NCI-H82 treated with DMSO at 0.1 percent for 48 hours (cell line): ENCODE measurements at regions not wholly inside any gene's neighbourhood (a gene's known extent, or its start where the extent isn't known, plus 50 kb on each side); places are given as distances from the start of the nearest gene placed in this dataset.
A peak's percentile ranks its signal among the peaks of the same experiment; 100 is the strongest.
"Not testable (repeated sequence)": the region's sequence is repeated elsewhere in the genome, so short reads cannot be mapped to it uniquely, and the experiment has no call there.

Experiments used
- DNase-seq: peaks from one replicate; lab custom pipeline; 2025; ENCODE audit not compliant: unreplicated experiment; lab: John Stamatoyannopoulos, UW

GRCh38 chr1:73771396-73771795, 426.6 kb downstream of the LRRIQ3 start:
- DNase-seq, result no peak

- no peak for DNase-seq
Measured at GRCh38 chr1:73770109-73770905, 427.7 kb downstream of the LRRIQ3 start.

- no peak for DNase-seq
Measured at GRCh38 chr1:73766786-73767348, 431.1 kb downstream of the LRRIQ3 start.

- DNase-seq, result no peak
Measured at GRCh38 chr1:73765551-73766233, 432.3 kb downstream of the LRRIQ3 start.

- no peak for DNase-seq
Measured at GRCh38 chr1:73761559-73761958, 436.4 kb downstream of the LRRIQ3 start.

- DNase-seq, result no peak
Measured at GRCh38 chr1:73759011-73759410, 439.0 kb downstream of the LRRIQ3 start.

GRCh38 chr1:73756817-73757216, 441.2 kb downstream of the LRRIQ3 start:
- no peak for DNase-seq

GRCh38 chr1:73755649-73756048, 442.3 kb downstream of the LRRIQ3 start:
- no peak for DNase-seq

- DNase-seq, result no peak
Measured at GRCh38 chr1:73749996-73750395, 448.0 kb downstream of the LRRIQ3 start.

GRCh38 chr1:73744985-73745384, 453.0 kb downstream of the LRRIQ3 start:
- DNase-seq, result no peak

GRCh38 chr1:73736125-73736524, 461.9 kb downstream of the LRRIQ3 start:
- no peak for DNase-seq

GRCh38 chr1:73727036-73727435, 470.9 kb downstream of the LRRIQ3 start:
- no peak for DNase-seq

GRCh38 chr1:73722055-73722454, 475.9 kb downstream of the LRRIQ3 start:
- no peak for DNase-seq

- DNase-seq, result no peak
Measured at GRCh38 chr1:73717976-73718375, 480.0 kb downstream of the LRRIQ3 start.

- no peak for DNase-seq
Measured at GRCh38 chr1:73711089-73711488, 486.9 kb downstream of the LRRIQ3 start.

GRCh38 chr1:73701826-73702225, 496.1 kb downstream of the LRRIQ3 start:
- no peak for DNase-seq

- no peak for DNase-seq
Measured at GRCh38 chr1:73676186-73676585, 521.8 kb downstream of the LRRIQ3 start.

GRCh38 chr1:73674945-73675561, 522.9 kb downstream of the LRRIQ3 start:
- peak; percentile 6 for DNase-seq

GRCh38 chr1:73673971-73674370, 524.0 kb downstream of the LRRIQ3 start:
- no peak for DNase-seq

GRCh38 chr1:73671530-73671929, 526.4 kb downstream of the LRRIQ3 start:
- no peak for DNase-seq

GRCh38 chr1:73667959-73668358, 530.0 kb downstream of the LRRIQ3 start:
- not testable (repeated sequence) for DNase-seq

GRCh38 chr1:73662526-73662925, 535.5 kb downstream of the LRRIQ3 start:
- DNase-seq, result no peak
